PFSK-1 (cell line): ENCODE measurements at regions not wholly inside any gene's neighbourhood (a gene's known extent, or its start where the extent isn't known, plus 50 kb on each side); places are given as distances from the start of the nearest gene placed in this dataset.

Experiments used
- FOXP2 ChIP-seq: optimal IDR thresholded peaks from 2 replicates; pipeline ENCODE3; 2011; ENCODE audit warnings: borderline replicate concordance, control low read depth, inconsistent platforms; ENCODE audit not compliant: insufficient read depth; ENCODE audit errors: extremely low read length, extremely low read depth
- POLR2AphosphoS5 ChIP-seq: IDR thresholded peaks from 2 replicates; pipeline ENCODE4 v1.6.1; 2012; ENCODE audit warnings: low read depth, mild to moderate bottlenecking, control low read depth, low read length, moderate library complexity
- REST ChIP-seq, 2 experiments: IDR thresholded peaks; 2 replicates each; pipeline versions ENCODE4 v1.6.1 to v1.8.0; 2011 to 2012; ENCODE audit warnings: low read depth in 2 of 2, low read length in 2 of 2, control low read depth in 1 of 2, inconsistent platforms in 1 of 2, mild to moderate bottlenecking in 1 of 2, moderate library complexity in 1 of 2; ENCODE audit not compliant: insufficient read depth in 1 of 2
- SIN3A ChIP-seq: IDR thresholded peaks from 2 replicates; pipeline ENCODE4 v1.6.1; 2012; ENCODE audit warnings: mild to moderate bottlenecking, low read length, moderate library complexity, borderline replicate concordance; ENCODE audit not compliant: insufficient read depth
- TAF1 ChIP-seq: IDR thresholded peaks from 2 replicates; pipeline ENCODE4 v1.6.1; 2012; ENCODE audit warnings: low read length, control low read depth, borderline replicate concordance; ENCODE audit not compliant: insufficient read depth

- no peak for TF ChIP-seq REST (IDR thresholded peaks at IDR 0.05; ENCODE audit: insufficient read depth in 1 of 2, low read depth in 2 of 2, low read length in 2 of 2)
- TF ChIP-seq FOXP2: no peak
- TF ChIP-seq POLR2AphosphoS5: no peak
- TF ChIP-seq TAF1: no peak
- TF ChIP-seq SIN3A: no peak
Measured at GRCh38 chr3:115562636-115563267, 60.6 kb upstream of the GAP43 start.

- TF ChIP-seq POLR2AphosphoS5 (no peak), FOXP2 (no peak), REST (IDR thresholded peaks at IDR 0.05; ENCODE audit: insufficient read depth in 1 of 2, low read depth in 2 of 2, low read length in 2 of 2) (no peak), TAF1 (no peak), SIN3A (no peak)
Measured at GRCh38 chr3:115563984-115564383, 59.3 kb upstream of the GAP43 start.

- TF ChIP-seq FOXP2 (no peak), POLR2AphosphoS5 (no peak), SIN3A (no peak), REST (IDR thresholded peaks at IDR 0.05; ENCODE audit: insufficient read depth in 1 of 2, low read depth in 2 of 2, low read length in 2 of 2) (no peak), TAF1 (no peak)
Measured at GRCh38 chr3:115571413-115571812, 51.9 kb upstream of the GAP43 start.
